HEK293 (cell line): ENCODE measurements at regions not wholly inside any gene's neighbourhood (a gene's known extent, or its start where the extent isn't known, plus 50 kb on each side); places are given as distances from the start of the nearest gene placed in this dataset.

ENCODE experiments used
- CTCF ChIA-PET: fragments of 350-600 bp; formaldehyde crosslinking; extraction: SDS; loops from one replicate; lab custom pipeline; 2021; ENCODE audit warnings: antibody characterized with exemption; lab: Yijun Ruan, JAX
- POLR2A ChIA-PET: fragments of 300-600 bp; formaldehyde crosslinking; extraction: SDS; loops from one replicate; lab custom pipeline; 2020; ENCODE audit warnings: antibody characterized with exemption, inconsistent platforms; lab: Yijun Ruan, JAX
- H3K27ac ChIP-seq: fragments of 200-500 bp; sonication (Bioruptor generic); 2 replicates; pipeline ENCODE4 v1.5.1; 2014; ENCODE audit warnings: low read depth, low read length, control low read depth, inconsistent platforms; ENCODE audit errors: extremely low read depth
- H3K36me3 ChIP-seq, 2 experiments: fragments of 200-500 bp in 1 of 2; sonication (Bioruptor generic) in 1 of 2; 1 replicate in 1 of 2; 2 replicates in 1 of 2; pipeline ENCODE4 v1.5.1; 2014 to 2017; ENCODE audit warnings: inconsistent platforms in 2 of 2, low read length in 2 of 2; ENCODE audit not compliant: control insufficient read depth in 2 of 2, insufficient read depth in 1 of 2
- H3K4me1 ChIP-seq: fragments of 200-500 bp; sonication (Bioruptor generic); 2 replicates; pipeline ENCODE4 v1.5.1; 2014; ENCODE audit warnings: mild to moderate bottlenecking, low read length, inconsistent platforms; ENCODE audit not compliant: control insufficient read depth, insufficient read depth
- H3K4me3 ChIP-seq: 2 replicates; pipeline ENCODE4 v1.5.1; 2011; ENCODE audit warnings: low read depth, mild to moderate bottlenecking, control low read depth, low read length, moderate library complexity
- H3K9me3 ChIP-seq: fragments of 200-500 bp; sonication (Bioruptor generic); 2 replicates; pipeline ENCODE4 v1.5.1; 2014; ENCODE audit warnings: low read depth, low read length, inconsistent platforms; ENCODE audit not compliant: control insufficient read depth, insufficient read depth
- ATF2 ChIP-seq: fragments of 450-650 bp; formaldehyde crosslinking; IDR thresholded peaks from 2 replicates; pipeline ENCODE4 v1.5.1; 2016; ENCODE audit warnings: missing biosample characterization, missing genetic modification characterization, low read depth
- BCL6B ChIP-seq: fragments of 450-650 bp; formaldehyde crosslinking; IDR thresholded peaks from 2 replicates; pipeline ENCODE4 v1.5.1; 2017; ENCODE audit warnings: missing biosample characterization, missing genetic modification characterization
- EGR2 ChIP-seq: fragments of 450-650 bp; formaldehyde crosslinking; IDR thresholded peaks from 2 replicates; pipeline ENCODE4 v1.5.1; 2016; ENCODE audit warnings: low read depth, missing biosample characterization, missing genetic modification characterization
- KLF8 ChIP-seq: fragments of 450-650 bp; formaldehyde crosslinking; IDR thresholded peaks from 2 replicates; pipeline ENCODE4 v1.5.1; 2016; ENCODE audit warnings: missing biosample characterization, missing genetic modification characterization
- MYNN ChIP-seq: fragments of 450-650 bp; formaldehyde crosslinking; IDR thresholded peaks from 2 replicates; pipeline ENCODE4 v1.5.1; 2016; ENCODE audit warnings: missing biosample characterization, missing genetic modification characterization, borderline replicate concordance
- WT1 ChIP-seq: fragments of 450-650 bp; formaldehyde crosslinking; IDR thresholded peaks from 2 replicates; pipeline ENCODE4 v1.5.1; 2016; ENCODE audit warnings: missing biosample characterization, missing genetic modification characterization
- ZNF140 ChIP-seq: fragments of 450-650 bp; formaldehyde crosslinking; IDR thresholded peaks from 2 replicates; pipeline ENCODE4 v1.5.1; 2016; ENCODE audit warnings: missing biosample characterization, missing genetic modification characterization
- ZNF184 ChIP-seq: fragments of 450-650 bp; IDR thresholded peaks from 2 replicates; pipeline ENCODE4 v1.5.1; 2018; ENCODE audit warnings: missing biosample characterization, mild to moderate bottlenecking, missing genetic modification characterization
- ZNF48 ChIP-seq: fragments of 450-650 bp; formaldehyde crosslinking; IDR thresholded peaks from 2 replicates; pipeline ENCODE4 v1.5.1; 2016; ENCODE audit warnings: missing biosample characterization, missing genetic modification characterization
- ZNF585B ChIP-seq: fragments of 450-650 bp; formaldehyde crosslinking; IDR thresholded peaks from 2 replicates; pipeline ENCODE4 v1.5.1; 2016; ENCODE audit warnings: missing biosample characterization, missing genetic modification characterization
- ZNF596 ChIP-seq: fragments of 450-650 bp; IDR thresholded peaks from 2 replicates; pipeline ENCODE4 v1.5.0; 2018; ENCODE audit warnings: missing biosample characterization, mild to moderate bottlenecking, missing genetic modification characterization, moderate library complexity
- ZNF658 ChIP-seq: fragments of 450-650 bp; formaldehyde crosslinking; IDR thresholded peaks from 2 replicates; pipeline ENCODE4; 2016; ENCODE audit warnings: missing biosample characterization, missing genetic modification characterization
- ZNF664 ChIP-seq: fragments of 450-650 bp; formaldehyde crosslinking; IDR thresholded peaks from 2 replicates; pipeline ENCODE4 v1.5.1; 2016; ENCODE audit warnings: missing biosample characterization, missing genetic modification characterization
- ZNF768 ChIP-seq: fragments of 450-650 bp; formaldehyde crosslinking; IDR thresholded peaks from 2 replicates; pipeline ENCODE4 v1.5.1; 2018; ENCODE audit warnings: missing biosample characterization, mild to moderate bottlenecking, missing genetic modification characterization
- ZNF792 ChIP-seq: fragments of 450-650 bp; formaldehyde crosslinking; IDR thresholded peaks from 2 replicates; pipeline ENCODE4 v1.5.1; 2016; ENCODE audit warnings: missing biosample characterization, missing genetic modification characterization
- ZSCAN5A ChIP-seq: fragments of 450-650 bp; formaldehyde crosslinking; IDR thresholded peaks from 2 replicates; pipeline ENCODE4 v1.5.1; 2016; ENCODE audit warnings: missing biosample characterization, missing genetic modification characterization
- TF ChIP-seq, protein P1 (sequence below): sonication (generic); formaldehyde crosslinking; IDR thresholded peaks from 2 replicates; pipeline ENCODE4 v1.8.1; 2022; ENCODE audit warnings: mild to moderate bottlenecking, moderate library complexity, missing genetic modification reagents
- TF ChIP-seq, protein P2 (sequence below): fragments of 450-650 bp; formaldehyde crosslinking; conservative IDR thresholded peaks from 2 replicates; pipeline ENCODE4 v1.5.1; 2016; ENCODE audit warnings: low read depth, missing biosample characterization, missing genetic modification characterization

GRCh38 chr6:8943073-8943472 lies 507.7 kb upstream of the SLC35B3 start (continued):
- TF ChIP-seq, protein P1, sequence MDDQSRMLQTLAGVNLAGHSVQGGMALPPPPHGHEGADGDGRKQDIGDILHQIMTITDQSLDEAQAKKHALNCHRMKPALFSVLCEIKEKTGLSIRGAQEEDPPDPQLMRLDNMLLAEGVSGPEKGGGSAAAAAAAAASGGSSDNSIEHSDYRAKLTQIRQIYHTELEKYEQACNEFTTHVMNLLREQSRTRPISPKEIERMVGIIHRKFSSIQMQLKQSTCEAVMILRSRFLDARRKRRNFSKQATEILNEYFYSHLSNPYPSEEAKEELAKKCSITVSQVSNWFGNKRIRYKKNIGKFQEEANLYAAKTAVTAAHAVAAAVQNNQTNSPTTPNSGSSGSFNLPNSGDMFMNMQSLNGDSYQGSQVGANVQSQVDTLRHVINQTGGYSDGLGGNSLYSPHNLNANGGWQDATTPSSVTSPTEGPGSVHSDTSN (CRISPR knock-in tag), result no peak
- TF ChIP-seq, all 188 proteins: peak for 0

- POLR2A ChIA-PET, result no interaction called here
- TF ChIP-seq KLF8 (tag by site-specific recombination), result no peak
- TF ChIP-seq ZNF658 (tag by site-specific recombination), result no peak
- TF ChIP-seq ZNF48 (tag by site-specific recombination), result no peak
- no peak for TF ChIP-seq ZNF792 (tag by site-specific recombination)
- TF ChIP-seq ZSCAN5A, result no peak
- TF ChIP-seq WT1 (tag by site-specific recombination), result no peak
- no peak for TF ChIP-seq ZNF140 (tag by site-specific recombination)
- no peak for TF ChIP-seq MYNN (tag by site-specific recombination)
- TF ChIP-seq BCL6B, result no peak
- CTCF ChIA-PET, result interaction anchor here (0.8 kb wide), 2 partner anchors 9 to 42 kb away, joined by 3 read pairs; no protein-coding TSS in a partner anchor
- Histone ChIP-seq H3K4me3 (no peak overlapping the region), H3K9me3 (no peaks in the 10 kb centered on the region), H3K27ac (no peak overlapping the region), H3K4me1 (peaks cover 27% of the 10 kb centered on the region), H3K36me3 (no peaks in the 10 kb centered on the region)
Measured at GRCh38 chr6:8941577-8941976, 506.2 kb upstream of the SLC35B3 start.

GRCh38 chr6:8940356-8940755 lies 505.0 kb upstream of the SLC35B3 start:
- TF ChIP-seq ZNF768 (tag by site-specific recombination), result no peak
- H3K9me3 ChIP-seq, result no peaks in the 10 kb centered on the region
- no peak overlapping the region for H3K4me3 ChIP-seq
- POLR2A ChIA-PET, result no interaction called here
- no peaks in the 10 kb centered on the region for H3K36me3 ChIP-seq
- peaks cover 27% of the 10 kb centered on the region for H3K4me1 ChIP-seq
- CTCF ChIA-PET, result interaction anchor here (0.6 kb wide), 1 partner anchor 38 kb away, joined by 3 read pairs; no protein-coding TSS in a partner anchor
- peak overlapping the region; percentile 32; the same call in 1 of the 2 replicates for H3K27ac ChIP-seq

DNA sequence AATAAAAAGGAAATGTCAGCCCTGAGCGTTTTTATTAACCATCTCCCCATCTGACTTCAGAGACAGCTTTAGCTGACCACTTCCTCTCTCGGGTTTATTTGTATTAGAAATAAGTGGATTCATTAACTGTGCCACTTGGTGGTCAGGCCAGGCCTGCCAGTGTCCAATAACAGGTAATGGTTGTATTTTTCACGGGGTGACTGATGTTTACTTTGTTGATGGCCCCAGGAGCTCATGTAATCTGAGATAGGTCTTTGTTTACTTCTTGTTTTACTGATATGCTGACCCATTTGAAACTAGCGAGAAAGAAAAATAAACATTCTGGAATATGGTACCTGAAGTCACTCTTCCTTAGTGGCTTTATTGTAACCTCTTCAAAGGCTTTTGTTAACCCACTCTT lies 504.3 kb upstream of the SLC35B3 start:
- Histone ChIP-seq H3K9me3 (no peaks in the 10 kb centered on the region), H3K4me1 (peaks cover 25% of the 10 kb centered on the region), H3K27ac (no peak overlapping the region), H3K36me3 (no peaks in the 10 kb centered on the region), H3K4me3 (no peak overlapping the region)
- ChIA-PET POLR2A (interaction anchor here (0.7 kb wide), 1 partner anchor 70 kb away, joined by 3 read pairs; no protein-coding TSS in a partner anchor), CTCF (no interaction called here)
- TF ChIP-seq ZNF664 (peak; percentile 41; the same call in 1 of the 2 replicates), ZNF596 (tag by site-specific recombination) (no peak; the same call in 1 of the 2 replicates), ZNF184 (tag by site-specific recombination) (peak; percentile 60; the same call in 1 of the 2 replicates), ATF2 (peak; percentile 48), EGR2 (tag by site-specific recombination) (no peak), ZNF585B (tag by site-specific recombination) (no peak)
- TF ChIP-seq, protein P2, sequence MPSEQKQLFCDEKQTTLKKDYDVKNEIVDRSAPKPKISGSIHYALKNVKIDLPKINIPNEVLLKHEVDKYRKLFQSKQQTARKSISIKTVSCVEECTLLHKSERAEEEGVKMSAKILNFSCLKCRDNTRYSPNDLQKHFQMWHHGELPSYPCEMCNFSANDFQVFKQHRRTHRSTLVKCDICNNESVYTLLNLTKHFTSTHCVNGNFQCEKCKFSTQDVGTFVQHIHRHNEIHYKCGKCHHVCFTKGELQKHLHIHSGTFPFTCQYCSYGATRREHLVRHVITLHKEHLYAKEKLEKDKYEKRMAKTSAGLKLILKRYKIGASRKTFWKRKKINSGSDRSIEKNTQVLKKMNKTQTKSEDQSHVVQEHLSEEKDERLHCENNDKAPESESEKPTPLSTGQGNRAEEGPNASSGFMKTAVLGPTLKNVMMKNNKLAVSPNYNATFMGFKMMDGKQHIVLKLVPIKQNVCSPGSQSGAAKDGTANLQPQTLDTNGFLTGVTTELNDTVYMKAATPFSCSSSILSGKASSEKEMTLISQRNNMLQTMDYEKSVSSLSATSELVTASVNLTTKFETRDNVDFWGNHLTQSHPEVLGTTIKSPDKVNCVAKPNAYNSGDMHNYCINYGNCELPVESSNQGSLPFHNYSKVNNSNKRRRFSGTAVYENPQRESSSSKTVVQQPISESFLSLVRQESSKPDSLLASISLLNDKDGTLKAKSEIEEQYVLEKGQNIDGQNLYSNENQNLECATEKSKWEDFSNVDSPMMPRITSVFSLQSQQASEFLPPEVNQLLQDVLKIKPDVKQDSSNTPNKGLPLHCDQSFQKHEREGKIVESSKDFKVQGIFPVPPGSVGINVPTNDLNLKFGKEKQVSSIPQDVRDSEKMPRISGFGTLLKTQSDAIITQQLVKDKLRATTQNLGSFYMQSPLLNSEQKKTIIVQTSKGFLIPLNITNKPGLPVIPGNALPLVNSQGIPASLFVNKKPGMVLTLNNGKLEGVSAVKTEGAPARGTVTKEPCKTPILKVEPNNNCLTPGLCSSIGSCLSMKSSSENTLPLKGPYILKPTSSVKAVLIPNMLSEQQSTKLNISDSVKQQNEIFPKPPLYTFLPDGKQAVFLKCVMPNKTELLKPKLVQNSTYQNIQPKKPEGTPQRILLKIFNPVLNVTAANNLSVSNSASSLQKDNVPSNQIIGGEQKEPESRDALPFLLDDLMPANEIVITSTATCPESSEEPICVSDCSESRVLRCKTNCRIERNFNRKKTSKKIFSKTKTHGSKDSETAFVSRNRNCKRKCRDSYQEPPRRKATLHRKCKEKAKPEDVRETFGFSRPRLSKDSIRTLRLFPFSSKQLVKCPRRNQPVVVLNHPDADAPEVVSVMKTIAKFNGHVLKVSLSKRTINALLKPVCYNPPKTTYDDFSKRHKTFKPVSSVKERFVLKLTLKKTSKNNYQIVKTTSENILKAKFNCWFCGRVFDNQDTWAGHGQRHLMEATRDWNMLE (tag by site-specific recombination), result 0 out of 2 replicates have a peak, but pooled peaks have one; percentile 26
